GM23338 (cell line): ENCODE measurements at regions not wholly inside any gene's neighbourhood (a gene's known extent, or its start where the extent isn't known, plus 50 kb on each side); places are given as distances from the start of the nearest gene placed in this dataset.

Experiments used
- ATAC-seq: fragments of 200-7000 bp; cut with Tn5 transposase; 3 replicates; pipeline ENCODE4 v1.9.1; 2020
- DNase-seq: peaks from one replicate; pipeline ENCODE4 v3.0.0-alpha.2; 2015; ENCODE audit warnings: low spot score
- H2AFZ ChIP-seq: fragments of 200-600 bp; sonication (generic); 2 replicates; pipeline ENCODE4 v1.8.0; 2016; ENCODE audit warnings: antibody characterized with exemption, mild to moderate bottlenecking, moderate library complexity
- H3F3A ChIP-seq: fragments of 200-600 bp; sonication (generic); replicated peaks from 2 replicates; pipeline ENCODE4 v1.8.0; 2017; ENCODE audit warnings: antibody characterized with exemption, mixed run types, low read depth
- H3K27ac ChIP-seq: fragments of 200-600 bp; sonication (generic); 2 replicates; pipeline ENCODE4 v1.6.1; 2016; ENCODE audit warnings: low read depth
- H3K27me3 ChIP-seq: fragments of 200-600 bp; sonication (generic); 2 replicates; pipeline ENCODE4 v1.8.0; 2016; ENCODE audit warnings: mild to moderate bottlenecking, mixed run types, moderate library complexity; ENCODE audit not compliant: insufficient read depth
- H3K36me3 ChIP-seq: fragments of 200-600 bp; sonication (generic); 2 replicates; pipeline ENCODE4 v1.8.0; 2016; ENCODE audit warnings: mild to moderate bottlenecking; ENCODE audit not compliant: insufficient read depth
- H3K4me1 ChIP-seq: fragments of 200-600 bp; sonication (generic); 2 replicates; pipeline ENCODE4 v1.8.0; 2016; ENCODE audit warnings: mild to moderate bottlenecking, moderate library complexity; ENCODE audit not compliant: insufficient read depth
- H3K4me2 ChIP-seq: fragments of 200-600 bp; sonication (generic); 2 replicates; pipeline ENCODE4 v1.7.1; 2017; ENCODE audit warnings: mixed run types
- H3K4me3 ChIP-seq: fragments of 200-600 bp; sonication (generic); 2 replicates; pipeline ENCODE4 v1.6.1; 2016; ENCODE audit warnings: mixed run types
- H3K79me2 ChIP-seq: fragments of 200-600 bp; sonication (generic); replicated peaks from 2 replicates; pipeline ENCODE4 v1.8.0; 2017; ENCODE audit warnings: mild to moderate bottlenecking; ENCODE audit not compliant: insufficient read depth
- H3K9me2 ChIP-seq: fragments of 200-600 bp; sonication (generic); 2 replicates; pipeline ENCODE4 v1.8.0; 2017; ENCODE audit not compliant: insufficient read depth
- H4K20me1 ChIP-seq: fragments of 200-600 bp; sonication (generic); replicated peaks from 2 replicates; pipeline ENCODE4 v1.8.0; 2017; ENCODE audit warnings: mild to moderate bottlenecking; ENCODE audit not compliant: insufficient read depth
- H3K27ac Mint-ChIP-seq: 2 replicates; pipeline ENCODE4 v1.8.0; 2020; ENCODE audit warnings: inconsistent platforms, mild to moderate bottlenecking, moderate library complexity, mixed read lengths
- H3K27me3 Mint-ChIP-seq: 3 replicates; pipeline ENCODE4 v1.8.0; 2022; ENCODE audit warnings: low read depth, mild to moderate bottlenecking, moderate library complexity, mixed read lengths, inconsistent platforms; ENCODE audit not compliant: insufficient read depth, poor library complexity
- H3K36me3 Mint-ChIP-seq: 3 replicates; pipeline ENCODE4 v1.8.0; 2021; ENCODE audit warnings: low read depth, mild to moderate bottlenecking, inconsistent platforms, moderate library complexity, mixed read lengths
- H3K4me1 Mint-ChIP-seq: 3 replicates; pipeline ENCODE4 v1.8.0; 2020; ENCODE audit warnings: mild to moderate bottlenecking, inconsistent platforms, mixed read lengths
- H3K4me3 Mint-ChIP-seq: 3 replicates; pipeline ENCODE4 v1.8.0; 2021; ENCODE audit warnings: moderate library complexity, mild to moderate bottlenecking, inconsistent platforms, mixed read lengths
- H3K9me3 Mint-ChIP-seq: 3 replicates; pipeline ENCODE4 v1.8.0; 2020; ENCODE audit warnings: moderate library complexity, mild to moderate bottlenecking, inconsistent platforms, mixed read lengths
- CREB1 ChIP-seq: fragments of 250-450 bp; sonication (Bioruptor Pico); IDR thresholded peaks from 2 replicates; pipeline ENCODE4 v1.5.0; 2020; ENCODE audit warnings: low read depth, mild to moderate bottlenecking, moderate library complexity
- EZH2phosphoT487 ChIP-seq: fragments of 200-600 bp; sonication (generic); IDR thresholded peaks from one replicate; pipeline ENCODE4 v1.8.1; 2018; ENCODE audit warnings: antibody characterized with exemption; ENCODE audit not compliant: unreplicated experiment
- JUNB ChIP-seq: IDR thresholded peaks from one replicate; pipeline ENCODE4 v1.6.1; 2016; ENCODE audit warnings: antibody characterized with exemption; ENCODE audit not compliant: unreplicated experiment
- NANOG ChIP-seq: IDR thresholded peaks from 2 replicates; pipeline ENCODE4 v1.6.1; 2016; ENCODE audit warnings: antibody characterized with exemption, borderline replicate concordance
- POLR2AphosphoS5 ChIP-seq: IDR thresholded peaks from 2 replicates; pipeline ENCODE4 v1.6.1; 2016; ENCODE audit warnings: antibody characterized with exemption, low read depth
- STAT1 ChIP-seq: IDR thresholded peaks from one replicate; pipeline ENCODE4 v1.6.1; 2016; ENCODE audit warnings: antibody characterized with exemption; ENCODE audit not compliant: unreplicated experiment
- ZNF114 ChIP-seq: fragments of 250-450 bp; sonication (Bioruptor Pico); IDR thresholded peaks from 2 replicates; pipeline ENCODE4 v1.5.0; 2020; ENCODE audit warnings: mild to moderate bottlenecking, moderate library complexity
- ZNF331 ChIP-seq: fragments of 250-450 bp; sonication (Bioruptor Pico); IDR thresholded peaks from 2 replicates; pipeline ENCODE4 v1.5.0; 2020; ENCODE audit warnings: low read depth, mild to moderate bottlenecking, moderate library complexity
- TF ChIP-seq, protein P1 (sequence below): IDR thresholded peaks from one replicate; pipeline ENCODE4 v1.6.1; 2018; ENCODE audit warnings: antibody characterized with exemption; ENCODE audit not compliant: unreplicated experiment
- TF ChIP-seq, protein P2 (sequence below): fragments of 250-450 bp; sonication (Bioruptor Pico); IDR thresholded peaks from 2 replicates; pipeline ENCODE4 v1.5.0; 2020; ENCODE audit warnings: mild to moderate bottlenecking, moderate library complexity
- TF ChIP-seq, protein P3 (sequence below), 2 experiments: fragments of 200-600 bp in 1 of 2; sonication (generic) in 1 of 2; conservative IDR thresholded peaks; 2 replicates each; pipeline versions ENCODE4 v1.5.1 to v1.6.1; 2016 to 2017; ENCODE audit warnings: antibody characterized with exemption in 2 of 2, low read depth in 2 of 2, mild to moderate bottlenecking in 2 of 2, moderate library complexity in 1 of 2
- TF ChIP-seq, protein P4 (sequence below): IDR thresholded peaks from 2 replicates; pipeline ENCODE4 v1.6.1; 2016; ENCODE audit warnings: antibody characterized with exemption

DNA sequence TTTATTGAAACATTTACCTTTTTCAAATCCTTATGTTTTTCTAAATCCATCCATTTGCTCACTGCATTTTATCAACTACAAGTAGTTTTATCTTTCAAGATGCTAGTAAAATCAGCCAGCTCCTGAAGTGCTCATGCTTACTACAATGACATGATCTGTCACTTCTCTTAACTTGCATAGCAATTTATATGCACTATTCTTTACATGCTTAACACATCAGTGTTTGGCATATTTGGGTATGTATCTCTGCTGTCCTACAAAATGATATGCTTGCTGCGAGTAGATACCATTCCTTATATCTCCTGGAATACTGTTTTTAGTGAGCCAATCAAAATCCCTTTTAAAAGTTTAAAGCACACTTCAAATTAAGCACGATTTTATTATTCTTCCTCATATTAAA lies 2726.8 kb downstream of the PCDH7 start:
- no peak overlapping the region for H3K4me3 Mint-ChIP-seq
- ATAC-seq, result no peak
- H3K9me3 Mint-ChIP-seq, result no peaks in the 10 kb centered on the region
- H2AFZ ChIP-seq, result no peak overlapping the region
- no peaks in the 10 kb centered on the region for H3K79me2 ChIP-seq
- no peak for TF ChIP-seq NANOG
- TF ChIP-seq, protein P1, sequence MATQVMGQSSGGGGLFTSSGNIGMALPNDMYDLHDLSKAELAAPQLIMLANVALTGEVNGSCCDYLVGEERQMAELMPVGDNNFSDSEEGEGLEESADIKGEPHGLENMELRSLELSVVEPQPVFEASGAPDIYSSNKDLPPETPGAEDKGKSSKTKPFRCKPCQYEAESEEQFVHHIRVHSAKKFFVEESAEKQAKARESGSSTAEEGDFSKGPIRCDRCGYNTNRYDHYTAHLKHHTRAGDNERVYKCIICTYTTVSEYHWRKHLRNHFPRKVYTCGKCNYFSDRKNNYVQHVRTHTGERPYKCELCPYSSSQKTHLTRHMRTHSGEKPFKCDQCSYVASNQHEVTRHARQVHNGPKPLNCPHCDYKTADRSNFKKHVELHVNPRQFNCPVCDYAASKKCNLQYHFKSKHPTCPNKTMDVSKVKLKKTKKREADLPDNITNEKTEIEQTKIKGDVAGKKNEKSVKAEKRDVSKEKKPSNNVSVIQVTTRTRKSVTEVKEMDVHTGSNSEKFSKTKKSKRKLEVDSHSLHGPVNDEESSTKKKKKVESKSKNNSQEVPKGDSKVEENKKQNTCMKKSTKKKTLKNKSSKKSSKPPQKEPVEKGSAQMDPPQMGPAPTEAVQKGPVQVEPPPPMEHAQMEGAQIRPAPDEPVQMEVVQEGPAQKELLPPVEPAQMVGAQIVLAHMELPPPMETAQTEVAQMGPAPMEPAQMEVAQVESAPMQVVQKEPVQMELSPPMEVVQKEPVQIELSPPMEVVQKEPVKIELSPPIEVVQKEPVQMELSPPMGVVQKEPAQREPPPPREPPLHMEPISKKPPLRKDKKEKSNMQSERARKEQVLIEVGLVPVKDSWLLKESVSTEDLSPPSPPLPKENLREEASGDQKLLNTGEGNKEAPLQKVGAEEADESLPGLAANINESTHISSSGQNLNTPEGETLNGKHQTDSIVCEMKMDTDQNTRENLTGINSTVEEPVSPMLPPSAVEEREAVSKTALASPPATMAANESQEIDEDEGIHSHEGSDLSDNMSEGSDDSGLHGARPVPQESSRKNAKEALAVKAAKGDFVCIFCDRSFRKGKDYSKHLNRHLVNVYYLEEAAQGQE, result no peak
- TF ChIP-seq JUNB, result no peak
- TF ChIP-seq, protein P2, sequence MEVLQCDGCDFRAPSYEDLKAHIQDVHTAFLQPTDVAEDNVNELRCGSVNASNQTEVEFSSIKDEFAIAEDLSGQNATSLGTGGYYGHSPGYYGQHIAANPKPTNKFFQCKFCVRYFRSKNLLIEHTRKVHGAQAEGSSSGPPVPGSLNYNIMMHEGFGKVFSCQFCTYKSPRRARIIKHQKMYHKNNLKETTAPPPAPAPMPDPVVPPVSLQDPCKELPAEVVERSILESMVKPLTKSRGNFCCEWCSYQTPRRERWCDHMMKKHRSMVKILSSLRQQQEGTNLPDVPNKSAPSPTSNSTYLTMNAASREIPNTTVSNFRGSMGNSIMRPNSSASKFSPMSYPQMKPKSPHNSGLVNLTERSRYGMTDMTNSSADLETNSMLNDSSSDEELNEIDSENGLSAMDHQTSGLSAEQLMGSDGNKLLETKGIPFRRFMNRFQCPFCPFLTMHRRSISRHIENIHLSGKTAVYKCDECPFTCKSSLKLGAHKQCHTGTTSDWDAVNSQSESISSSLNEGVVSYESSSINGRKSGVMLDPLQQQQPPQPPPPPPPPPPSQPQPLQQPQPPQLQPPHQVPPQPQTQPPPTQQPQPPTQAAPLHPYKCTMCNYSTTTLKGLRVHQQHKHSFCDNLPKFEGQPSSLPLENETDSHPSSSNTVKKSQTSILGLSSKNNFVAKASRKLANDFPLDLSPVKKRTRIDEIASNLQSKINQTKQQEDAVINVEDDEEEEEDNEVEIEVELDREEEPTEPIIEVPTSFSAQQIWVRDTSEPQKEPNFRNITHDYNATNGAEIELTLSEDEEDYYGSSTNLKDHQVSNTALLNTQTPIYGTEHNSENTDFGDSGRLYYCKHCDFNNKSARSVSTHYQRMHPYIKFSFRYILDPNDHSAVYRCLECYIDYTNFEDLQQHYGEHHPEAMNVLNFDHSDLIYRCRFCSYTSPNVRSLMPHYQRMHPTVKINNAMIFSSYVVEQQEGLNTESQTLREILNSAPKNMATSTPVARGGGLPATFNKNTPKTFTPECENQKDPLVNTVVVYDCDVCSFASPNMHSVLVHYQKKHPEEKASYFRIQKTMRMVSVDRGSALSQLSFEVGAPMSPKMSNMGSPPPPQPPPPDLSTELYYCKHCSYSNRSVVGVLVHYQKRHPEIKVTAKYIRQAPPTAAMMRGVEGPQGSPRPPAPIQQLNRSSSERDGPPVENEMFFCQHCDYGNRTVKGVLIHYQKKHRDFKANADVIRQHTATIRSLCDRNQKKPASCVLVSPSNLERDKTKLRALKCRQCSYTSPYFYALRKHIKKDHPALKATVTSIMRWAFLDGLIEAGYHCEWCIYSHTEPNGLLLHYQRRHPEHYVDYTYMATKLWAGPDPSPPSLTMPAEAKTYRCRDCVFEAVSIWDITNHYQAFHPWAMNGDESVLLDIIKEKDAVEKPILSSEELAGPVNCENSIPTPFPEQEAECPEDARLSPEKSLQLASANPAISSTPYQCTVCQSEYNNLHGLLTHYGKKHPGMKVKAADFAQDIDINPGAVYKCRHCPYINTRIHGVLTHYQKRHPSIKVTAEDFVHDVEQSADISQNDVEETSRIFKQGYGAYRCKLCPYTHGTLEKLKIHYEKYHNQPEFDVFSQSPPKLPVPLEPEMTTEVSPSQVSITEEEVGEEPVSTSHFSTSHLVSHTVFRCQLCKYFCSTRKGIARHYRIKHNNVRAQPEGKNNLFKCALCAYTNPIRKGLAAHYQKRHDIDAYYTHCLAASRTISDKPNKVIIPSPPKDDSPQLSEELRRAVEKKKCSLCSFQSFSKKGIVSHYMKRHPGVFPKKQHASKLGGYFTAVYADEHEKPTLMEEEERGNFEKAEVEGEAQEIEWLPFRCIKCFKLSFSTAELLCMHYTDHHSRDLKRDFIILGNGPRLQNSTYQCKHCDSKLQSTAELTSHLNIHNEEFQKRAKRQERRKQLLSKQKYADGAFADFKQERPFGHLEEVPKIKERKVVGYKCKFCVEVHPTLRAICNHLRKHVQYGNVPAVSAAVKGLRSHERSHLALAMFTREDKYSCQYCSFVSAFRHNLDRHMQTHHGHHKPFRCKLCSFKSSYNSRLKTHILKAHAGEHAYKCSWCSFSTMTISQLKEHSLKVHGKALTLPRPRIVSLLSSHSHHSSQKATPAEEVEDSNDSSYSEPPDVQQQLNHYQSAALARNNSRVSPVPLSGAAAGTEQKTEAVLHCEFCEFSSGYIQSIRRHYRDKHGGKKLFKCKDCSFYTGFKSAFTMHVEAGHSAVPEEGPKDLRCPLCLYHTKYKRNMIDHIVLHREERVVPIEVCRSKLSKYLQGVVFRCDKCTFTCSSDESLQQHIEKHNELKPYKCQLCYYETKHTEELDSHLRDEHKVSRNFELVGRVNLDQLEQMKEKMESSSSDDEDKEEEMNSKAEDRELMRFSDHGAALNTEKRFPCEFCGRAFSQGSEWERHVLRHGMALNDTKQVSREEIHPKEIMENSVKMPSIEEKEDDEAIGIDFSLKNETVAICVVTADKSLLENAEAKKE, result no peak
- TF ChIP-seq ZNF331, result no peak
- TF ChIP-seq STAT1, result no peak
- TF ChIP-seq, protein P3, sequence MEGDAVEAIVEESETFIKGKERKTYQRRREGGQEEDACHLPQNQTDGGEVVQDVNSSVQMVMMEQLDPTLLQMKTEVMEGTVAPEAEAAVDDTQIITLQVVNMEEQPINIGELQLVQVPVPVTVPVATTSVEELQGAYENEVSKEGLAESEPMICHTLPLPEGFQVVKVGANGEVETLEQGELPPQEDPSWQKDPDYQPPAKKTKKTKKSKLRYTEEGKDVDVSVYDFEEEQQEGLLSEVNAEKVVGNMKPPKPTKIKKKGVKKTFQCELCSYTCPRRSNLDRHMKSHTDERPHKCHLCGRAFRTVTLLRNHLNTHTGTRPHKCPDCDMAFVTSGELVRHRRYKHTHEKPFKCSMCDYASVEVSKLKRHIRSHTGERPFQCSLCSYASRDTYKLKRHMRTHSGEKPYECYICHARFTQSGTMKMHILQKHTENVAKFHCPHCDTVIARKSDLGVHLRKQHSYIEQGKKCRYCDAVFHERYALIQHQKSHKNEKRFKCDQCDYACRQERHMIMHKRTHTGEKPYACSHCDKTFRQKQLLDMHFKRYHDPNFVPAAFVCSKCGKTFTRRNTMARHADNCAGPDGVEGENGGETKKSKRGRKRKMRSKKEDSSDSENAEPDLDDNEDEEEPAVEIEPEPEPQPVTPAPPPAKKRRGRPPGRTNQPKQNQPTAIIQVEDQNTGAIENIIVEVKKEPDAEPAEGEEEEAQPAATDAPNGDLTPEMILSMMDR (conservative IDR thresholded peaks at IDR 0.05; ENCODE audit: low read depth in 2 of 2), result no peak
- TF ChIP-seq CREB1 (CRISPR knock-in tag), result no peak
- no peak for TF ChIP-seq ZNF114
- TF ChIP-seq POLR2AphosphoS5, result no peak
- TF ChIP-seq EZH2phosphoT487, result no peak
- TF ChIP-seq, protein P4, sequence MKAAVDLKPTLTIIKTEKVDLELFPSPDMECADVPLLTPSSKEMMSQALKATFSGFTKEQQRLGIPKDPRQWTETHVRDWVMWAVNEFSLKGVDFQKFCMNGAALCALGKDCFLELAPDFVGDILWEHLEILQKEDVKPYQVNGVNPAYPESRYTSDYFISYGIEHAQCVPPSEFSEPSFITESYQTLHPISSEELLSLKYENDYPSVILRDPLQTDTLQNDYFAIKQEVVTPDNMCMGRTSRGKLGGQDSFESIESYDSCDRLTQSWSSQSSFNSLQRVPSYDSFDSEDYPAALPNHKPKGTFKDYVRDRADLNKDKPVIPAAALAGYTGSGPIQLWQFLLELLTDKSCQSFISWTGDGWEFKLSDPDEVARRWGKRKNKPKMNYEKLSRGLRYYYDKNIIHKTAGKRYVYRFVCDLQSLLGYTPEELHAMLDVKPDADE, result no peak
- no peaks in the 10 kb centered on the region for H3K9me2 ChIP-seq
- no peaks in the 10 kb centered on the region for H3F3A ChIP-seq
- peaks cover 13% of the 10 kb centered on the region; the same call in 2 of the 3 replicates for H3K4me1 Mint-ChIP-seq
- peaks cover 14% of the 10 kb centered on the region for H3K4me1 ChIP-seq
- no peaks in the 10 kb centered on the region for H3K36me3 ChIP-seq
- no peak overlapping the region for H3K4me3 ChIP-seq
- no peaks in the 10 kb centered on the region for H3K27me3 Mint-ChIP-seq
- H3K27ac Mint-ChIP-seq, result no peak overlapping the region
- no peaks in the 10 kb centered on the region for H4K20me1 ChIP-seq
- no peak overlapping the region for H3K4me2 ChIP-seq
- H3K27me3 ChIP-seq, result no peaks in the 10 kb centered on the region
- no peaks in the 10 kb centered on the region for H3K36me3 Mint-ChIP-seq
- DNase-seq, result no peak
- no peak overlapping the region for H3K27ac ChIP-seq
